HL-60 (cell line): ENCODE measurements at regions not wholly inside any gene's neighbourhood (a gene's known extent, or its start where the extent isn't known, plus 50 kb on each side); places are given as distances from the start of the nearest gene placed in this dataset.

ENCODE experiments used
- DNase-seq, 2 experiments: peaks; one replicate each; pipeline ENCODE4 v3.0.0-alpha.2; 2010 to 2020; ENCODE audit warnings: low read depth in 1 of 2, low spot score in 1 of 2
- H3K27ac ChIP-seq: fragments of 250-450 bp; sonication (Bioruptor Pico); replicated peaks from 2 replicates; pipeline ENCODE4 v1.5.1; 2020; ENCODE audit warnings: mild to moderate bottlenecking, moderate library complexity
- H3K27me3 ChIP-seq: fragments of 250-450 bp; sonication (Bioruptor Pico); 2 replicates; pipeline ENCODE4 v1.5.1; 2021; ENCODE audit warnings: mild to moderate bottlenecking, moderate library complexity; ENCODE audit not compliant: insufficient read depth, poor library complexity, severe bottlenecking
- H3K4me3 ChIP-seq: replicated peaks from 2 replicates; pipeline ENCODE4 v1.5.1; 2011; ENCODE audit warnings: mild to moderate bottlenecking, control low read depth, low read length; ENCODE audit not compliant: insufficient read depth
- CTCF ChIP-seq: IDR thresholded peaks from one replicate; pipeline ENCODE4 v1.5.1; 2011; ENCODE audit warnings: low read length, control low read depth, inconsistent platforms; ENCODE audit not compliant: insufficient read depth
- GABPA ChIP-seq: IDR thresholded peaks from 2 replicates; pipeline ENCODE4 v1.6.1; 2012; ENCODE audit warnings: low read depth
- POLR2AphosphoS5 ChIP-seq: IDR thresholded peaks from 2 replicates; pipeline ENCODE4 v1.6.1; 2012; ENCODE audit warnings: low read depth
- SPI1 ChIP-seq: IDR thresholded peaks from 2 replicates; pipeline ENCODE4 v1.6.1; 2012; ENCODE audit warnings: low read depth, mild to moderate bottlenecking, borderline replicate concordance
- TF ChIP-seq, protein P1 (sequence below): IDR thresholded peaks from 2 replicates; pipeline ENCODE4 v1.6.1; 2012; ENCODE audit warnings: low read depth; ENCODE audit not compliant: insufficient replicate concordance

DNA sequence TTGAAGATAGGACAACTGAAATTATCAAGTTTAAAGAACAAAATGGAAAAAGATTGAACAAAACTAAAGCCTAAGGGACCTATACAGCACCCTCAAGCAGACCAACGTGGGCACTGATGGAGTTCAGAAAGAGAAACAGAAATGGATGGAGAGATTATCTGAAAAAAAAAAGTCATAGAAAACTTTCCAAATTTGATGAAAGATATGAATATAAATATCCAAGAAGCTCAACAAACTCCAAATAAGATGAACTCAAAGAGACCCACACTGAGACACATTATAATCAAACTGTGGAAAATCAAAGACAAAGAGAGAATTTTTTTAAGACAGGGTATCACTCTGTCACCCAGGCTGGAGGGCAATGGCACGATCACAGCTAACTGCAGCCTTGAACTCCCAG lies 128.6 kb upstream of the PUM3 start:
- H3K27ac ChIP-seq, result no peak overlapping the region
- TF ChIP-seq SPI1 (no peak), CTCF (no peak), POLR2AphosphoS5 (no peak), GABPA (no peak)
- TF ChIP-seq, protein P1, sequence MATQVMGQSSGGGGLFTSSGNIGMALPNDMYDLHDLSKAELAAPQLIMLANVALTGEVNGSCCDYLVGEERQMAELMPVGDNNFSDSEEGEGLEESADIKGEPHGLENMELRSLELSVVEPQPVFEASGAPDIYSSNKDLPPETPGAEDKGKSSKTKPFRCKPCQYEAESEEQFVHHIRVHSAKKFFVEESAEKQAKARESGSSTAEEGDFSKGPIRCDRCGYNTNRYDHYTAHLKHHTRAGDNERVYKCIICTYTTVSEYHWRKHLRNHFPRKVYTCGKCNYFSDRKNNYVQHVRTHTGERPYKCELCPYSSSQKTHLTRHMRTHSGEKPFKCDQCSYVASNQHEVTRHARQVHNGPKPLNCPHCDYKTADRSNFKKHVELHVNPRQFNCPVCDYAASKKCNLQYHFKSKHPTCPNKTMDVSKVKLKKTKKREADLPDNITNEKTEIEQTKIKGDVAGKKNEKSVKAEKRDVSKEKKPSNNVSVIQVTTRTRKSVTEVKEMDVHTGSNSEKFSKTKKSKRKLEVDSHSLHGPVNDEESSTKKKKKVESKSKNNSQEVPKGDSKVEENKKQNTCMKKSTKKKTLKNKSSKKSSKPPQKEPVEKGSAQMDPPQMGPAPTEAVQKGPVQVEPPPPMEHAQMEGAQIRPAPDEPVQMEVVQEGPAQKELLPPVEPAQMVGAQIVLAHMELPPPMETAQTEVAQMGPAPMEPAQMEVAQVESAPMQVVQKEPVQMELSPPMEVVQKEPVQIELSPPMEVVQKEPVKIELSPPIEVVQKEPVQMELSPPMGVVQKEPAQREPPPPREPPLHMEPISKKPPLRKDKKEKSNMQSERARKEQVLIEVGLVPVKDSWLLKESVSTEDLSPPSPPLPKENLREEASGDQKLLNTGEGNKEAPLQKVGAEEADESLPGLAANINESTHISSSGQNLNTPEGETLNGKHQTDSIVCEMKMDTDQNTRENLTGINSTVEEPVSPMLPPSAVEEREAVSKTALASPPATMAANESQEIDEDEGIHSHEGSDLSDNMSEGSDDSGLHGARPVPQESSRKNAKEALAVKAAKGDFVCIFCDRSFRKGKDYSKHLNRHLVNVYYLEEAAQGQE, result no peak

GRCh38 chr9:2970864-2971263 lies 127.0 kb upstream of the PUM3 start:
- Histone ChIP-seq H3K4me3 (no peak overlapping the region), H3K27ac (no peak overlapping the region), H3K27me3 (no peaks in the 10 kb centered on the region)
- no peak for TF ChIP-seq CTCF
- no peak for DNase-seq

More for the DNA sequence above, 128.6 kb upstream of the PUM3 start:
- H3K4me3 ChIP-seq, result no peak overlapping the region
- DNase-seq, result no peak
- no peaks in the 10 kb centered on the region for H3K27me3 ChIP-seq

DNA sequence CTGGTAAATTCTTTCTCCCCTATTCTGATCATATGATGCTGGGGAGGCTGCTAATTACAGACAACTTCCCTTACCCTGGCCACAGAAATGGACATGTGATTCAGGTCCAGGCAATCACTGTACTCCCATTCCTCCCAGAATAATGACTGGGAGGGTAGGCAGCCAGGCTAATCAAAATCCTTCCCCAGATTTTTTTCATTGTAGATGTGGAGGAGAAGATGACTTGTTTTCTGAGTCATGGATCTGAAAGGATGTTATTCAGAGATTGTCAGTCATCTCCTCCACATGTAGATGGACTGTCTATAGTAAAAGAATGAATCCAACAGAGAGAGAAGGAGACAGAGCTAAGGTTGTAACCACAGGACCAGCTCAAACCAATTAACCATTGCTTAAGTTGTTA lies 123.9 kb upstream of the PUM3 start:
- no peak for DNase-seq
- H3K27me3 ChIP-seq, result no peaks in the 10 kb centered on the region
- TF ChIP-seq CTCF (no peak), SPI1 (no peak), GABPA (no peak), POLR2AphosphoS5 (no peak)
- TF ChIP-seq, protein P1, result no peak
- H3K27ac ChIP-seq, result no peak overlapping the region
- H3K4me3 ChIP-seq, result no peak overlapping the region

- TF ChIP-seq GABPA, result no peak
- TF ChIP-seq POLR2AphosphoS5, result no peak
- no peak for TF ChIP-seq SPI1
- Histone ChIP-seq H3K27ac (no peak overlapping the region), H3K4me3 (no peak overlapping the region), H3K27me3 (no peaks in the 10 kb centered on the region)
- DNase-seq, result no peak
These were observed 122.8 kb upstream of the PUM3 start for GRCh38 chr9:2966565-2967300.
